COLO668 (cell line): ENCODE measurements at regions not wholly inside any gene's neighbourhood (a gene's known extent, or its start where the extent isn't known, plus 50 kb on each side); places are given as distances from the start of the nearest gene placed in this dataset.
"Not testable (repeated sequence)": the region's sequence is repeated elsewhere in the genome, so short reads cannot be mapped to it uniquely, and the experiment has no call there.

Experiments used
- DNase-seq: peaks from one replicate; lab custom pipeline; 2025; ENCODE audit not compliant: unreplicated experiment; lab: John Stamatoyannopoulos, UW

DNA sequence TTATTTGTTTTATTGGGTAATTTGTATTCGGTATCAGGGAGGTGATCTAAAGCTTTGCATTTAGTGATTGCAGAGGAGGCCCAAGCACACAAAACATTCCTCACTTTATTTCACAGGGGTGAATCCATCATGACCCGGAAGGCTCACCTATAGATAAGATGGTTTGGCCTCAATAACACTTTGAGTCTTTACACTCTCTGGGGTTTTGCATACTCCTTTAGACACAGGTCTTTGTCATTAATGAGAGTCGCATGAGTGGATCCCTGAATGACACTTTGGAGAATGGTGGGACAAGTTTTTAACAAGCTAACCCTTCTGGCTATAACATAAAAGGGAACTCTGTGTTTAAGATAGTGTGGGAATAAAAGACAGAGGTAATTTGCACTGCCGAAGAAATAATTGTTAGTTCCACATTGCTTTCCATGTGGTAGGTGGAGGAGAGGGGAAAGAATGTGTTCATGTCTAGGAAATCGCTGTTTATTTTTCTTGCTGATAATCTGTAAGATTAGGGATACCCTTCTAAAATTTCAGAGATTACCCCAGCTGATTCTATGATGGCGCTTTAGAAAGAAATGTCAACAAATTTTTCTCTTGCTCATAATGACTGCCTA is 455.8 kb downstream of the TFEC start:
- no peak for DNase-seq

GRCh38 chr7:115572111-115572510 is 458.5 kb downstream of the TFEC start:
- no peak for DNase-seq

GRCh38 chr7:115561335-115562110 is 469.0 kb downstream of the TFEC start:
- DNase-seq = no peak

DNA sequence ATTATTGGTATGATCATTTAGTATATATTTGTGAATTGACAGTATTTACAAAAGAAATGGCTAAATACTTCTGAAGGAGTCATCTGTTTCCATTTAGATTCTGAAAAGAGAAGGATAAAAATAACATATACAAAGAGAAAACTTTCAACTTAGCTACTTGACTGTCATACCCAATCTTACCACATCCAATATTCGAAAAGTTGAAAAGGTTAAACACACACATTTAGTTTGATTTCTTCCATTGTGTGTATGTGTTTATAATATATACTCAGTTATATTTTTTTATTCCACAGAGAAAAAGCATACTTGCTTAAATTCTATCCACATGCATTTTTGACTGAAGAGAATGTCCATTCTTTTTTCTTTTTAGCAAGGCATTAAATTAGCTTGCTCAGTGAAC is 470.7 kb downstream of the TFEC start:
- DNase-seq = no peak

GRCh38 chr7:115558161-115558560 is 472.4 kb downstream of the TFEC start:
- no peak for DNase-seq

- not testable (repeated sequence) for DNase-seq
Observed at GRCh38 chr7:115557296-115557695, 473.3 kb downstream of the TFEC start.

DNA sequence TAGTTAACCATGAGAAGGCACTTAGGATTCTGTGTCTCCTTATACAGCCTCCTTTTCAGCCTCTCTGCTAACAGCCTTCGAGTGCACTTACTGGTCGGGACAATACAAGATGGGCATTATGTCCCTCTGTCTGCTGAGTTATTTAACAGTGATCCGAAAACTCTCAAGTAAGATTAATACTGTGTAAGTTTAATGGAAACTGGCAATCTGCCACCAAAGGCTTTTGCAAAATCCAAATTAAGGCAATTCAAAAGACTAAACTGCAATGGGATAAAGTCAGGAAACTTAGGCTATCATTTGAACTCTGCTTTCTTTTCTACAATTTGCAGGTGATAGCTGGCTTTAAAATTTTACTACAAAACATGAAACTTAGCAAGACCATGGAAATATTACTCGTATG is 477.8 kb downstream of the TFEC start:
- DNase-seq = no peak

- no peak for DNase-seq
Observed at GRCh38 chr7:115549910-115550309, 480.7 kb downstream of the TFEC start.

GRCh38 chr7:115548756-115549155 is 481.8 kb downstream of the TFEC start:
- no peak for DNase-seq

DNA sequence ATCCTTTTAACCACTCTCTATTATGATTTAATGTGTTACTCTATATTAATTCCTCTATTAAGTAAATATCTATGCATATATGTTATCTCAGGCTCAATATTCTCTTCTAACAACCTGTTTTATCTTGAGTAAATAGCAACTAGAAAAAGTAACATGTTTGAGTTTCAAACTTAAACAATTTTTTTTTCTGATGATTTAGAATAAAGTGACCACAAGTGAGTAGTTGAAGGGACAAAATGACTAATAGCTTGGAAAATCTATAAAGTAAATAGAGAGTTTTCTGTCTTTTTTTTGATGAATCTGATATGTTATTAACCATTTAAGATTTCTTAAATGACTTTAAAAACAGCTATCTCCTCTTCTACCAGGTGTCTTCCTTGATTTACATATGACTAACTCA is 483.8 kb downstream of the TFEC start:
- no peak for DNase-seq

DNA sequence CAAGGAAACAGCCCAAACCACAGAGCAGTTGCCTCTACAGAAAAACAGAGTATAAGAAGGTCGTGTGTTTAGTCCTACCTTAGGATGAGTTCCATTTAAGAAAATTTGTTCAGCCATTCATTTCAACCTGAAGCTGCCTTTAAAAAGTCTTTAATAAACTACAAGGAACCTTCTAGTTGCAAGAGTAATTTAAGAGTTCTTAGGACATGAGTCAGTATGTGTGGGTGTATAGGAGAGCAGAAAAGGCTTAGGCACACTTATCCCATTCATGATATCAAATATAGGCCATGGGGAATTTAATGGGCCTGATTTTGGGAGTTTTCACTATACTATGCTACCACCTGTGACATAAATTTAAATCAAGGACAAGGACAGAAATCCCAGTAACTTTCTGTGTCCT is 496.8 kb downstream of the TFEC start:
- DNase-seq = no peak

GRCh38 chr7:115526278-115526677 is 504.3 kb downstream of the TFEC start:
- no peak for DNase-seq

DNA sequence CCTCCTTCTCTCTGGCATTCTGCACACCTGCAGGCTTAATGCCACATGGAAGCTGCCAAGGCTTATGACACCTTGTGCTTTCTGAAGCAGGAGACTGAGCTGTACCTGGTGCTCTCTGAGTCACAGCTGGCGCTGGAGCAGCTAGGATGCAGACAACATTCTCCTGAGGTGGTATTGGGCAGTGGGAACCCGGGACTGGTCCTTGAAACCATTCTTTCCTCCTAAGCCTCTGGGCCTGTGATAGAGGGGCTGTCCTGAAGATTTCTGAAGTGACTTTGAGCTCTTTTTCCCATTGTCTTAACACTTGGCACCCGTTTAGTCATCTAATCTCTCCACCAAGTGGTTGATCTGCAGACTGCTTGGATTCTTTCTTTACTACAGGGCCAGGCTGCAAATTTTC is 508.4 kb downstream of the TFEC start:
- DNase-seq = no peak

GRCh38 chr7:115516341-115516740 is 514.2 kb downstream of the TFEC start:
- no peak for DNase-seq

DNA sequence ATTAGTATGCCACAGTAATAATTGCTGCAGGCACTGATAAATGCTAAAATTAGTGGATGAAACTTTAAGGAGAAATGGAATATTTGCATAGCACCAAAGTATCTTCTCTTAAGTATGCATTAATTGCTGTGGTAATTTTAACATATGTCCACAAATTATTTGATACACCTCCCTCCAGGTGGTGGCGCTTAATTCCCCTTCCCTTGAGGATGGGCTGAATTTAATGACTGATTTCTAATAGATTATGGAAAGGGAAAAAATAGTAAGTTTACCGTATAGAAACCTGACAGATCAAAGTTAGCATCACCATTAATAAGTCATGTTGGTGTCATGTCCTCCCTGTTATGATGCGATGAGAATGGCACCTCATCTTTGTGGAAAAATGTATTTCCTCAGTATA is 519.2 kb downstream of the TFEC start:
- no peak for DNase-seq

DNA sequence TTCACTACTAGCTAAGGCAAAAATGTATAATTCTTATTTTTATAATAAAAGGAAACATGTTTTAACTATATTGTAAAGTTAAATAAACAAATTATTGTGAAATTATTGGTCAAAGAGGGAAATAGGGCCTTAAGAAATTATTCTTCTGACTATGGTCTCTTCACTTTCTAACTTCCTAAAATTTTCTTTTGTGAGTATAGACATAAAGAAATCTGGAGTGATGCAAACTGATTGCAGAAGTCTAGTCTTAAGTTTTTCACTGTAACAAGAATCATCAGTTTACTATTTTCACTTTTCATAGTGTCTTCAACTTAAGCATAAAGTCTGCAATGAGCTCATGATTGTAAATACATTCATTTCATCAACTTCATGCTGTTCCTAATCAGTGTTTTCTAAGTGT is 525.4 kb downstream of the TFEC start:
- no peak for DNase-seq

DNA sequence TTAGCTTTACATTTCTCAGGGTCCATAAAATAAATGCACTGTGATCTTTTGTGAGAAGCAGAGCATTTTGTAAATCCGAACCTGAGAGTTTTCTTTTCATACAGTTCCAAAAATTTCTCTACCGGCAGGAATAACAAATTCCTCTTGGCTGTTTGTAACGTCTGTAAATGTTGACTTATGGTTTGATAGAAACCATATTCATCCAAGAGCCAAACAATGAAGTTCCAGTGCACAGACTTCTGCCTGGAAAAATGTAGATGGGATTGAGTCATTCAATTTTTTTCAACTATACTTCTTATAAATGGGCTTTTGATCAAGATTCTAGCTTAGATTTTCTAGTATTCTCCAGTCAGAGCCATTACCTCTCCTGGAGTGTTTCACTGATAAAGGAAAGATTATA is 530.6 kb downstream of the TFEC start:
- DNase-seq = no peak

DNA sequence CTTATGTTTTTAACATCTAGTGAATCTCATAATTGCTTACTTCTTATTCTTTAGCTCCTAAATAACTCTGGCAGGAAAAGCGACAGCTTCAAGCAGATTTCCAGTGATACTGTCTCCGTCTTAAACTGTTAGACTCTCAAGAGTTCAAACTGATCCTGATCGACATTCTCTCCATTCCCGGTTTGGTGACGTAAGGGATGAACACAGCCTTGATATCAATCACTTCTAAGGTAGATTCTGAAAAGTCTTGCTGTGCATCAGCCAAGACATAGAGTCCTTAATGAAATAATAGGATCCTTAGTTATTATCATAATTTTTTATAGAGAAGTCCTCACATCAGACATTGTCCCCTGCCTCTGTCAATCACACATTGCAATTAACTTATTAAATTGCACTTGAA is 534.6 kb downstream of the TFEC start:
- DNase-seq = no peak

GRCh38 chr7:115494529-115495147 is 535.9 kb downstream of the TFEC start:
- no peak for DNase-seq

DNA sequence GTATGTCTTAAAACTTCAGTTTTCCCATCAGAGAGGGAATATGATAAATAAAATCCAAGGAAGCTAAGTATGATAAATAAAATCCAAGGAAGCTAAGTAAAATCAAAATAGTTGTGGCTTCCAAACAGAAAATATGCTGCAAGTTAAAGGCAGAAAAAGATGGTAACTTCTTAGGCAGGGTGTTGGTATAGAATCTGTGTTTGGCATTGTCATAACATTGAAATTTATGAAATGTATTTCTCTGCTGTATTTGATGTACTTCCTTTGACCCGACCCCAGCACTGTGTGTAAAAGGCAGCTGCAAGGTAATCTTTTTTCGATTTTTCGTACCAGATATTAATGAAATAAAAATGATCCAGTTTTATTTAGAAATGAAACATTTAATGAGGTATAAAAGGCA is 537.2 kb downstream of the TFEC start:
- no peak for DNase-seq

DNA sequence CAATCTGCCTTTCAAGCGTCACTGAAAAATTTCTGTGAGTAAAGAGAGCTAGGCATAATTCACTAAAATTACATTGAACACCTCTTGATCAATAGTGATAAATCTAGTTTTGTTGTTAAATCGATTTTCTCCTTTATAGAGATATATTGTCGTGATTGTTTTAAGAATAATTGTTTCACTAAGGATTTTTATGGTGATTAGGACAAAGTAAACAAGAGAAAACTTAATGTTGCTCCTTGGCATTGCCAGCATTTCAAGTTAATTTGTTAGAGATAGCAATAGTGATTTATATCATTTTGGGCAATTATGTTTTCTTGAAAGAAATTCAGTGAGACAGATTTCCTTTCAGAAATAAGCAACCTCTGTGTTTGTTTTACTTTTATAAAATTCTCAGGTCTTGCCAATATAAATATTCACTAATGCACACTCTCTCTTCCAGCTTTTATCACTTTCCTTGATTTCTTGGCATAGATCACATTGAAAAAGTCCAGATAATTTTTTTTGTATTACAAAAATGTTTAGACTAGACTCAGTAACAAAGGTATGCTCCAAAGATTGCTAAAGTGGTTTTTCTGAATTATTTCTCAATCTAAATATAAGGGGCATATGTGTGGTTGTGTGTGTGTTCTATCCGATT is 538.7 kb downstream of the TFEC start:
- DNase-seq = no peak

GRCh38 chr7:115479448-115479847 is 551.1 kb downstream of the TFEC start:
- no peak for DNase-seq
